HG03097 (cell line): ENCODE measurements at regions not wholly inside any gene's neighbourhood (a gene's known extent, or its start where the extent isn't known, plus 50 kb on each side); places are given as distances from the start of the nearest gene placed in this dataset.
"Not testable (repeated sequence)": the region's sequence is repeated elsewhere in the genome, so short reads cannot be mapped to it uniquely, and the experiment has no call there.

Source experiments
- ATAC-seq: cut with Tn5 transposase; IDR thresholded peaks from one replicate; pipeline ENCODE4 v1.9.1; 2021; ENCODE audit not compliant: unreplicated experiment, low FRiP score

DNA sequence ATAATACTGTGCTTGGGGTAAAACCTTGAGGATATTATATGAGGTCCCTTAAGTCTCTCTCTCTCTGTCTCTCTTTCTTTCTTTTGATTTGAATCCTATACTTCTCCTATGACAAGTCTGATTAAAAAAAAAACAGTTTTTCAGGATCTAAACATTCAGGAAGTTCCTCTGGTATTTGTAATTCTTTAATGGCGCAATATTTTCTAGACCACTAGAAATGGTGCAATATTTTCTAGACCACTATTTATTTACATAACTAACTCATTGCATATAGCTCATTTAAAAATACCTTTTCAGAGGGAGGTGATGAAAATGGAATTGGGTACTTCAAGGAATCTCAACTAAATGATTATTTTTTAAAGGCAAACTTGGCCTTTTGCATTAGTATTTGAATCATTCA is 1235.3 kb downstream of the GATA3 start:
- no peak for ATAC-seq

DNA sequence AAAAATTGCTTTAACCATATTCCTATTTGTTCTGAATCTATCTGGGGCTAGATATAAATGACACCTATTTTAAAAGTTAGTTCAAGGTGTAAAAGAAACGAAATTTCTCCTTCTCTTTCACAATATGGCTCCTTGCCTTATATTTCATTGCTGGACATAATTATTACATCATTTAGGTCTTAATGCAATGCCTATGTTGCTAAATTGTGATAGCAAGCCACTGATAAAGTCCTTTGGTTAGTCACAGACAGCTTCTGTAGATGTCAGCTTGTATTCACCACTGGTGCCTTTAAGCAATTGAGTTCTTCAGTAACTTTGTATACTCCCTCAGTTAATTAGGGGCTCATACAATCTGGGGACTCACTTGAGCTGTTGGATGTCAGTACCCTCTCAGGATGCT is 1236.6 kb downstream of the GATA3 start:
- ATAC-seq, result no peak

DNA sequence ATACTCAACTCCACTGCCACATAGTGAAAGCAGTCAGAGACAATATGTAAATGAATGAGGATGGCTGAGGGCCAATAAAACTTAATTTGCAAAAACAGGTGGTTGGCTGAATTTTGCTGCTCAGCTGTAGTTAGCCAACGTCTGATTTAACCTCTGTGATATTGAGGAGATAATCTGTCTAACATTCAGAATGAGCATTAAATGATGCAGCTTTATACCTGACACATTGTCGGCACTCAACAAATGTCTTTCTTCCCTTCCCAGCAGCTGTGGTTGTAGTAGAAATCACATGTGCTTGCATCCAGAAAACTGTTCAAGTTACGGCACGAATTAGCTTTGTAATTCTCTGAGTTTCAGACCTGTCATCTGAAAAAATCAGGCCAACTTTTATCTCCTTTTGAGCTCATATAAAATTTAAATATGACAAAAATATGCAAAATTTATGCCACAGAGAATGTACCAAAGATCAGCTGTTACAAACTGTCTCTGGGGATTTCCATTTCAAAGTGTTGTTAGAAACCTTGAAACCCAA is 1239.7 kb downstream of the GATA3 start:
- no peak for ATAC-seq

DNA sequence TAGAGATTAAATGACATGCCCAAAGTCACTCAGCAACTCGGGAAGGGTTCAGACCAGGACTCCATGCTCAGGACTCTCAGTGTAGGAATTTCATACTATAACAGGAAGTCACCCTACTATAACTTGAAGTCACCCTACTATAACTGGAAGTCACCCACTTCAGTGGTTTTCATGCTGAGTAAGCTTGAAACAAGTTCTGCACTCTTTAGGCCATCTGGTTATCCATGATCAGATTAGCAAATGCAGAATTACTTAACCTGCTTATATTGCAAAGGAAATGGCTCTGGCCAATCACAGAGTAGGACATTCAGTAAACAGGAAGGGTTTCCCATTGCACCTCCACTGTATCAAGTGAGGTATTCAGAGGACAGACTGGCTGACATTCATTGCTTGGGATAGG is 1240.4 kb downstream of the GATA3 start:
- peak; percentile 86 for ATAC-seq

DNA sequence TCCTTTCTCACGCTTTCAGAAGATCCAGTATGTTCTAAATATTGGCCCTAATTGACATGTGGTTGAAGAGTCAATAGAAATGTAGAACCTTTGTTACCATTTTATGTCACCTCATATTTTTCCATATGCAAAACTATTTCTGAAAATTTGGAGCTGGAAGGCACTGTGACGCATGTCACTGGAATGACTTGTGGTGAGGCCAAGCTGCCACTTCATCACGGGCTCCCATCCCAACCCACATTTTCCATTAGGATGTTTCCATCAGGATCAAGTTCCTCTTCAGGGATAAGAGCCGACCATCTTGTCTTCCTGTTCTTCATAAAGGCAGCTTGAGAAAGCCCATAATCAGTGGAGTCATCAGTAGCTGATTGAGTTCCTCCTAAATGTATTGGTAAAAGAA is 1241.7 kb downstream of the GATA3 start:
- ATAC-seq, result no peak

DNA sequence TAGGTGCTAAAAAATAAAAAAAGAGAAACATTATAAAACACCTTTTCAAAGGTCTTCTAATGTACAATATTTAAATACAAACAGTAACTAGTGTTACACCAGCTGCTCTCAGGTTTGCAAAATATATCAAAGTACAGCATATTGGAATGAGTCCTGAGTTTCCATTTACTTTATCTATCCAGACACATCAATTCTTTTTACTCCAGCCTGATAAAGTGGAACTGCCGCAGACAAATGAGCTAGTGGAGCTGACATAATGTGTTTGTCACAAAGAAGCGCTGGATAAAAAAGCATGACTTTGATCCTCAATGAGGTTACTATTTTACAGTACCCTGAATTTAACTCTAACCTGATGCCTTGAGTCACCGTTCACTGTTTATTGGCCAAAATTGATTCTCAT is 1243.1 kb downstream of the GATA3 start:
- ATAC-seq, result no peak

DNA sequence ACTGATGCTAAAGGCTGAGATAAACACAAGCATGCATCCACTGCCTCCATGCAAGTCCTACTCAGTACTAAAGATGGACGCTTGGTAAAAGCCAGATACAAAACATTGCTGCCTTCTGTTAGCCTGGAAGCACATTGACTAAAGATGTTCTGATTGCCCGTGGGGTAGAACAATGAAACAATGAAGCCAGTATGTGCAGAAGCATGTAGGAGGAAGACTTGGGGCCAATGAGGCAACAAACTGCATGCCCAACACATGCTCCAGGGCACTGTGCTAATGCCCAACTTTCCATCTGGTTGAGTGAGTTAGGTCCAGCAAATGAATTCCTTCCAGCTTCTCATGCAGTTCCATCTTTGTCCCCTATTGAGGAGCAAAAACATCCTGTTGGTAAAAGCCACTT is 1245.5 kb downstream of the GATA3 start:
- no peak for ATAC-seq

DNA sequence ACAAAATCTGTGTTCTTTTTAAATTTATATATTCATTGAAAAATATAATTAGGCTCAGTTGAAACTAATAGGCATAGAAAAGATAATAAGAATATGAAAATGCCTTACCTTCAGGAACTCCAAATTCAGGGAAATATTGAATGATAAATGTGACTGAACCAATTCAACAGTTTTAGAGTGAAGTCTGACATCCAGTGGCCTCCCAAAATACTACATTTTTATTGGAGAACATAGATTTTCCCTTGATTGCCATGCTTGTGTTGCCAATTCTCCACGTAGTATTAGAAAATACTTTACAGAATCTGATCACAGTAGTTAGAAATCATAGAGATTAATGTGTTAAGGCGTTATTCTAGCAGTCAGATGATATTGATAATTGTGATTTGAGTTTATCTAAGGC is 1246.7 kb downstream of the GATA3 start:
- ATAC-seq, result no peak

DNA sequence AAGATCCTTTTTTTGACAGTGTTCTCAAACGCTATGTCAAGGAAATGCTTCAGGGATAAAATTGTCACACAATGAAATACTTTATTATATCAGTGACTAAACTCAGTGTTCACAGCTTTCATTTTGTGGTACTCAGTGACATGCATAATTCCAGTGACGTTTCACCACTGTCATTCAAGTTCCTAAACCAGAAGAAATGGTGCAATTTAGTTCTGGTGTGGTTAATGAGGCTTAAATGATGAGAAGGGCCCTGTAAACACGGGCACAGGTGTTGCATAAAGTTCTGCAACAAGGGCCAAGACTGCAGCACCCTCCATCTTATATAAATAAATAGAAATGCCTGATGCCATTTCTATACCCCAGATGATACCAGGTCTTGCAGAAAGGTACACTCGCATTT is 1247.1 kb downstream of the GATA3 start:
- ATAC-seq, result no peak

DNA sequence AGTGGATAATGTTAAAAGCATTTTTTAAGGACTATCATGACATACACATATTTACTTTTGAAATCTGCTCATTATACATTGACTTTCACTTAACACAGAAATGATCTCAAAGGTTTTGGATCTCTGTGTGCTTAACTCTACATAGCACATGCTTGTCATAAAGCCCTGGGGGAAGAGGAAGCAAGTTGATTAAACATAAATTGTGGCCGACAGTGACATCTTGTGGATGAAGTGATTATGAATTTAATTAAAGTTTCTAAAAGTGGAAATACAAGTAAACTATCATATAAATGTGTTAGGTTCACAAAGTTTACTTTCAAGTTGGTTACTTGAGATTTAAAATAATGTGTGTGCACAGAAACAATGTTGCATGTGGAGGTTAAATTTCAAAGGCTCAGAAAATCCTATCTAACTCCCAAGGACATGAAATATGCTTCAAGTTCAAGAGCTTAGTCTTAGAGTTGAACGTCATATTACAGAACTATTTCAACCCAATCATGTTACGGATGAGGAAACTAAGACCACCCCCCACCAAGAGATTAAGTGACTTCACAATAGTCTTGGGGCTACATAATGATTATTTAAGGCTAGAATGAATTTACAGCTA is 1247.8 kb downstream of the GATA3 start:
- ATAC-seq, result no peak

DNA sequence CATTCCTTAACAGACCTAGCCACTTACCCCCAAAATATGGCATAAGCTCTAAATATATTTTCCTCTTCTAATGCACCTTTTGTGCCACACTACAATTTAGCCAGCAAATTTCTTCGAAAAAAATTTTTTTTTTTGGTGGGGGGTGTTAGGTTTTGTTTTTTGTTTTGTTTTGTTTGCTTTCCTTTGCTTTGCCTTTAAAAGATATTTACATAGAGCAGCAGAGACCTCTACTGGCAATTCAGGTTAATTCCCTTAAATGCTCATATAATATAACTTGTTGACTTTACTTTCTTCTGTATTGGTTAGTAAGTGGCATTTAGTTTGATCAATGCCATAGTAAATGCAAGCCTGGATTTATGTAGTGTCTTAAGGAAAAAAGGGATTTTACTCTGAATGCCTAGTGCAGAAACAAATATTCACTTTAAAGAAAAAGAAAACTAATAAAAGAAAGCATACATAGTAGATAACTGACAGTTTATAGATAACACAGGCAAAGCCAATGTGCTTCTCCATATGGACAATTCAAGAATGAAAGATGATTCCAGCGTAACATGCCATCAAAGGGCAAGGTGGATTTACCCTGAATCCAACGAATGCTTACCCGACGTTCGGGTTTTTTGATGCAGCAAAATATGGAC is 1250.6 kb downstream of the GATA3 start:
- no peak for ATAC-seq

DNA sequence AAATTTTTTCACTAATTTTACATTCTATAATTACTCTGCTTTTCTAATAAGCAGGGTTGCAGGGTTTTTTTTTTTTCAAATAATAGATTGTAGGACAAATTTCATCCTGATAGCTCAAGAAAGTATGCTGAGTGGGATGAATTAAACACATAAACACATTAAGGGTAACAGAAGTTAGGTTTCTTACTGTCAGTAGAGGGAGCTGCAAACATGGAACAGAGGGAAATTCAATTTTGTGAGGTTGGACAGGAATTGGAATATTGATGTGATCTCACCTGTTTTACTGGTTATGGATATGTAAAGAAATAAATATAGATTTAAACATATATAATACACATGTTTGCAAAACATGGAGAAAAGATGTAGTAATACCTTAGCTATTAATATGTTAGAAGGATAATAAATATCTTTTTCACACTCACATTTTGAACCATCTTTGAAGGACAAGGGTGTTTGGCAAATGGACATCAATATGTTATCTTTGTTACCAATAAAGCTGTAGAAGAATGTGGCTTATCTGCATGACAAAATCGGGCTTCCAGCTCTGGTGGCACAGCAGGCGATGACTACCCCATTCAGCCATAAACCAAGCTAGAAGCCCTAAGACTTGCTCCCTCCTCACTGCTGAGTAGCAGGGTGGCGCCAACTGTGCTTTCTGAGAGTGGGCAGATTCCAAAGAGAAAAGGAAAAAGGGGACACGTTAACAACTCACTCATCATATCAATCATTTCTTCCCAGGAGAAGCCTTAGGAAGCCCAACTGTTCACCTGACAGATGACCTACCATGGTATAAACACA is 1257.4 kb downstream of the GATA3 start:
- ATAC-seq, result no peak

DNA sequence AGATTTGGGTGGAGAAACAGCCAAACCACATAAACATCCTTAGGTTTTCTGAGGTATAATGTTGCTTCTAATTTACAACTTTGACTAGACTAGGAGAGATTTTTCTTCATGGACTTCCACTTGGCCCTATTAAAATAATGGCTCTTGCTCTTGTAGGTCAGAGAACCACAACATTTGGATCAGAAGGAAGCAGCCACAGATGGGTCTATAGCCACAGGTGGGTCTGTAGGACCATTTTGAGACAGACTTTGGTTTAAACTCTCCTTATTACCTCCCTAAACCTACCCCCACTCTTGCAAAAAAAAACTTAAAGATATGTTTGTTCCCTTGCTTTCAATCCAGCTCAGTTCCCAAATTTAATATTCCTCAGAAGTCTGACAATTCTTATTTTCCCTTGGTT is 1260.8 kb downstream of the GATA3 start:
- no peak for ATAC-seq

DNA sequence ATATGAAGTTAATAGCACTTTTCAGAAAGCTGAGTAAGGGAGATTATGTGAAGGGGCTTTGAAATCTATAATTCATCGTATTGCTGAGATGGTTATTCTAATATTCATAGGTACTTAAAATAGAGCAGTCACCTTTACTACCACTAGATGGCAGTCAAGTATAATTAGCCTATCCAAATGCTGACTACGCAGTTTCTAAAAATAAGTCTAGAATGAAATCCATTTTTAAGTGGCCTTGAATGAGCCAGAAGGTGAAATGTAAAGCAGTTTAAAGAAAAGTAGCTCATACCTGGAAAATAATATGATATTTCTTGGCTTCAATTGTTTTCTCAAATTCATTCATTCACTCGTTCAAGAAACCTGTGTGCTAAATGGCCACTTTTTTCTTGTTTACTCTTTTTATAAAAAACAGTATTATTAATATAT is 1277.1 kb downstream of the GATA3 start:
- ATAC-seq, result no peak

DNA sequence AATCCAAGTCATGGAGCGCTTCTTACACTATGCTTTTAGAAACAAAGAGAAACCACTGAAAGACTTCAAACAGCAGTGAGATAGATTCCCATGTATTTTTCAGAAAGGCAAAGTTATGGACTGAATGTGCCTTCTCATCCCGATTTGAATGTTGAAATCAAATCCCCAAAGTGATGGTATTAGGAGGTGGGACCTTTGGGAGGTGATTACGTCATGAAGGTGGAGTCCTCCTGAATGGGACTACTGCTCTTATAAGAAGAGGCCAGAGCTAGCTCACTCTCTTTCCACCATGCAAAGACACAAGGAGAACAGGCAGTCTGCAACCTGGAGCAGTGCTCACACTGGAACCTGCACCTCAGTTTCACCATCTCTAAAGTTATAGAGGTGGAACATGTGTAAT is 1279.8 kb downstream of the GATA3 start:
- no peak for ATAC-seq

DNA sequence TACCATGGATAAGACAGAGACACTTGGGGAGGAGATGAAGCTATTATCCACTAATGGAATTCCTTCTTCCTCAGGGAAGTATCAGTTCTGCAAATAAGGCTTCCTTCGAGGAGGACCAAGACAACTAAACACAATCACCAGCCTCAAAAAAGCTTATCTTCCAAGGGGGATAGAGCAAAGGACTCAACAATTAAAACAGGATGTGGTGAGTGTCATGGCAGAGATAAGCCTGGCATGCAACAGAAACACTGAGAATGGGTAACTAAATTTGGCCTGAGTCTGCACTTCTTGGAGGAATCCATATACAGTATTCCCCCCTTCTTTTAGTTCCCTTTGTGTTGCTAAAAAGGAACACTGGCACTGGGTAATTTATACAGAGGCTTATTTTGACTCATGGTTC is 1285.2 kb downstream of the GATA3 start:
- no peak for ATAC-seq

DNA sequence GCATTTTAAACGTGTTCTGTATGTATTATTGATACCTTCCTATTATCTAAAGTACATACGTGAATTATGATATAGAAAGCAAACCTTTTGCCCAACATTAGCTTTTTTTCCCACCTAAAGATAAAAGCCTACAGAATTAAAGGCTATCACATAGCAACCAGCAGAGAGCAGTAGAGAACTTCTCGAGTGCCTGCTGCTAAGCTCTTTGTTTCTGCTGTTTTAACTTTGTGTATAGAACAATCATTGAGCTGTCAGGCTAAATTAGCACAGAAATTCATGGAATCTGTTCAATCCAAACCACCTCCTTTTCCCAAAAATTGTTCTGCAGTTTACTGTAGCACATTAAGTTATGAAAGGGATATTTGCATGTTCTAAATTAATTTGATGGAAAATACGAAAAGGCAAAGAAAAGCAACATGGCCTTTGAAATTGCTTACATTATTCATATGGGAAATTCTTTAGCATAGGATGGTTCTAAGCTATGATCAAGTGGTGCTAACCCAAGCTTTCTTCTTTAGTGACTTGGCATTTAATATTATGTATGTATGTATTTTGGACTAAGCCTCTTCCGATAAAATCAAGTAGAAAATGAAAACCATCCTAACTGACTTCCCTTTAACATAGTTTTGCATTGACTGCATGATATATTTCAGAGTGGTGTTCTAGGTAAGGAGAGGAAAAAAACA is 1288.5 kb downstream of the GATA3 start:
- ATAC-seq, result no peak

DNA sequence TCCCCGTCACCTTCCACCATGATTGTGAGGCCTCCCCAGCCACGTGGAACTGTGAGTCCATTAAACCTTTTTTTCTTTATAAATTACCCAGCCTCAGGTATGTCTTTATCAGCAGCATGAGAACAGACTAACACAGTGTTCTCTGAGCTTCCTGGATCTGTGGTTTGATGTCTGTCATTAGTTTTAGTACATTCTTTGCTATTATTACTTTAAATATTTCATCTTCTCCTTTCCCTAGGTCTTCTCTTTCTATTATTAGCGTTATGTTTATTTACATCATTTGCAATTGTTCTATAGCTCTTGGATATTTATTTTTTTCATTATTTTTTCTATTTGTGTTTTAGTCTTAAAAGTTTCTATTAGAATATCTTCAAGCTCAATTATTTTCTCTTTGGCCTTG is 1293.4 kb downstream of the GATA3 start:
- ATAC-seq, result not testable (repeated sequence)

DNA sequence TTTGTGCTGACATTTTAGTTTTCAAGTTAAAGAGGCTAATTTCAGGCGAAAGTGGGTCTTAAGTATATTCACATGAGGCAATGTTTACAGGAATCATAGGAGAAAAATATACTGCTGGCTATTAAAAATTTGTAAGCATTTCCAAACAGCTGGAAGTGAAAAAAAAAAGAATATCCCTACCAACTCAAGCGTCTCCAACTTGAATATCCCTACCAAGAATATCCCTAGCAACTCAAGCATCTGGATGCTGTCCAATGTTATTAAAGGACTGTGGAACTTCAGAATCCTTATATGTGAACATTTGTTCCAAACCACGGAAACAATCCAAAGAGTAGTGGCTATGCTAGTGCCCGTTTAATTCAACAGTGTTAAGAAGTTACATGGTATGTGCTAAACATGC is 1303.0 kb downstream of the GATA3 start:
- no peak for ATAC-seq

DNA sequence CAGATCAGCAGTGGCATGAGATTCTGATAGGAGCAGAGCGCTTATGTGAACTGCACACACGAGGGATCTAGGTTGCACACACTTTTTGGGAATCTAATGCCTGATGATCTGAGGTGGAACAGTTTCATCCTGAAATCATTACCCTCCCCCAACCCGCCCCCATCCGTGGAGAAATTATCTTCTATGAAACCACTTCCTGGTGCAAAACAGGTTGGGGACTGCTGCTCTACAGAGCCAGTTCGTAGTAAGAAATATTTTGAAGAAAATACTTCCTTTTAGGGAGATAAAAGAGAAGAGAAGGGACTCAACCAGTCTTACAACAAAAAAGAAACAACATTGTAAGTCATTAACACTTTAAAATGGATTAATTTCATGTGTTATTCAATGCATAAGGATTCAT is 1308.2 kb downstream of the GATA3 start:
- ATAC-seq, result no peak

DNA sequence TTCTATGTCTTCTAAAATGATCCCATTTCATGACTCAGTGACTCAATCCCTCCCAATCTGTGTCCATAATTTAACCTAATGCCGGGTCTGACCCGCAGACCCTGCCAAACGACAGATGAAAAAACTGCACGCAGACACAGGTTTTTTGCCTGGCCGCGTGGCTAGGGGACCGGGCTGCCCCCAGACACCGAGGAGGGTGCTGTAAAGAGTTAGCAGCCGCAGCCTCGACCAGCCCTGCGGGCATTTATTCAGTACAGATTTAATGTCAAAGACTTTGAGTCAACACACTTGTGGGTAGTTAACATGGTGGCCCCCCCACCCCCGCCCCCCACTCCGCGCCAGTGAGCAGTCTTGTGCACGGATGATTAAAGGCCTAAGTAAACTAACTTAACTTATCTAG is 1324.7 kb downstream of the GATA3 start:
- ATAC-seq, result no peak
